ENCODE measurements at regions not wholly inside any gene's neighbourhood (a gene's known extent, or its start where the extent isn't known, plus 50 kb on each side); places are given as distances from the start of the nearest gene placed in this dataset.
"Not testable (repeated sequence)": the region's sequence is repeated elsewhere in the genome, so short reads cannot be mapped to it uniquely, and the experiment has no call there.

GRCh38 chr18:34531110-34531509, 179.0 kb upstream of the DTNA start:
- Histone ChIP-seq H3K27ac (no peak overlapping the region), H3K27me3 (ENCODE audit: insufficient read depth in 3 of 3, low read length in 2 of 3) (no peaks in the 10 kb centered on the region), H3K9me3 (no peaks in the 10 kb centered on the region), H3K36me3 (ENCODE audit: insufficient read depth in 1 of 2, low read depth in 1 of 2) (no peaks in the 10 kb centered on the region), H3K4me1 (peaks cover 22% of the 10 kb centered on the region), H3K4me3 (no peak overlapping the region)
- TF ChIP-seq, protein P1, sequence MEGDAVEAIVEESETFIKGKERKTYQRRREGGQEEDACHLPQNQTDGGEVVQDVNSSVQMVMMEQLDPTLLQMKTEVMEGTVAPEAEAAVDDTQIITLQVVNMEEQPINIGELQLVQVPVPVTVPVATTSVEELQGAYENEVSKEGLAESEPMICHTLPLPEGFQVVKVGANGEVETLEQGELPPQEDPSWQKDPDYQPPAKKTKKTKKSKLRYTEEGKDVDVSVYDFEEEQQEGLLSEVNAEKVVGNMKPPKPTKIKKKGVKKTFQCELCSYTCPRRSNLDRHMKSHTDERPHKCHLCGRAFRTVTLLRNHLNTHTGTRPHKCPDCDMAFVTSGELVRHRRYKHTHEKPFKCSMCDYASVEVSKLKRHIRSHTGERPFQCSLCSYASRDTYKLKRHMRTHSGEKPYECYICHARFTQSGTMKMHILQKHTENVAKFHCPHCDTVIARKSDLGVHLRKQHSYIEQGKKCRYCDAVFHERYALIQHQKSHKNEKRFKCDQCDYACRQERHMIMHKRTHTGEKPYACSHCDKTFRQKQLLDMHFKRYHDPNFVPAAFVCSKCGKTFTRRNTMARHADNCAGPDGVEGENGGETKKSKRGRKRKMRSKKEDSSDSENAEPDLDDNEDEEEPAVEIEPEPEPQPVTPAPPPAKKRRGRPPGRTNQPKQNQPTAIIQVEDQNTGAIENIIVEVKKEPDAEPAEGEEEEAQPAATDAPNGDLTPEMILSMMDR (IDR thresholded peaks at IDR 0.05) = no peak
- intact Hi-C loops (cut with DNase I) = no loop called here
- DNase-seq (no peak), ATAC-seq (no peak)
- 73 to 84% (median 80%) methylated on average over 3 of the region's 3 CpGs for WGBS, 3 donors

DNA sequence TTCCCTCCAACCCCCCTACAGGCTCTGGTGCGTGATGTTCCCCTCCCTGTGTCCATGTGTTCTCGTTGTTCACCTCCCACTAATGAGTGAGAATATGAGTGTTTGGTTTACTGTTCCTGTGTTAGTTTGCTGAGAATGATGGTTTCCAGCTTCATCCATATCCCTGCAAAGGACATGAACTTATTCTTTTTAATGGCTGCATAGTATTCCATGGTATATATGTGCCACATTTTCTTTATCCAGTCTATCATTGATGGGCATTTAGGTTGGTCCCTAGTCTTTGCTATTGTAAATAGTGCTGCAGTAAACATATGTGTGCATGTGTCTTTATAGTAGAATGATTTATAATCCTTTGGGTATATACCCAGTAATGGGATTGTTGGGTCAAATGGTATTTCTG, 175.5 kb upstream of the DTNA start:
- peaks cover 11% of the 10 kb centered on the region for H3K4me1 ChIP-seq
- H3K4me3 ChIP-seq; H3K27me3 ChIP-seq (ENCODE audit: insufficient read depth in 3 of 3, low read length in 2 of 3); ATAC-seq; H3K36me3 ChIP-seq (ENCODE audit: insufficient read depth in 1 of 2, low read depth in 1 of 2); DNase-seq; intact Hi-C loops (cut with DNase I); H3K9me3 ChIP-seq; H3K27ac ChIP-seq: not testable (repeated sequence)
- whole genome bisulfite sequencing, 3 donors = 94 to 100% (median 99%) methylated on average over 2 of the region's 2 CpGs

DNA sequence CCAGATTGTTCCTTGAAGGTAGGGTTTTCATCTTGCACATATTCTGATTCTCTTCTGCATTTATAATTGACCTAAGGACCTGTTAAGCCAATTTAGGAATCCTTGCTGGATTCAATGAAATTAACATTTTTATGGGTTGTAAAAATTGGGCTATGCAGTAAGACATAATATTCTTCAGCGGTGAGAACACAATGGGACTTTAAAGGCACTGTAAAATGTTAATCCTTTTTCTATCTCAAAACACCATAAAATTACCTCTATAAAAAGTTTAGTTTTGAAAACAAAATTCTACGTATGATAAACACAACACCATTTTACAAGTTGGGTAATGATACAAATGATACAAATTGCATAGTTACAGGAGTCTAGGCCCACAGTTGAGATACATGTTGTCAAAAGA, 169.2 kb upstream of the DTNA start:
- H3K4me1 ChIP-seq = peaks cover 11% of the 10 kb centered on the region
- H3K4me3 ChIP-seq = no peak overlapping the region
- intact Hi-C loops (cut with DNase I) = no loop called here
- H3K9me3 ChIP-seq = no peaks in the 10 kb centered on the region
- WGBS, 3 donors = 96 to 99% (median 96%) methylated on average over 2 of the region's 2 CpGs
- TF ChIP-seq, protein P1 (IDR thresholded peaks at IDR 0.05) = no peak
- ATAC-seq (no peak), DNase-seq (no peak)
- H3K36me3 ChIP-seq (ENCODE audit: insufficient read depth in 1 of 2, low read depth in 1 of 2) = no peaks in the 10 kb centered on the region
- no peak overlapping the region for H3K27ac ChIP-seq
- no peaks in the 10 kb centered on the region for H3K27me3 ChIP-seq (ENCODE audit: insufficient read depth in 3 of 3, low read length in 2 of 3)

- Histone ChIP-seq H3K27me3 (ENCODE audit: insufficient read depth in 3 of 3, low read length in 2 of 3) (no peaks in the 10 kb centered on the region), H3K36me3 (ENCODE audit: insufficient read depth in 1 of 2, low read depth in 1 of 2) (no peaks in the 10 kb centered on the region), H3K9me3 (no peaks in the 10 kb centered on the region), H3K4me3 (no peak overlapping the region), H3K4me1 (peaks cover 4% of the 10 kb centered on the region), H3K27ac (no peak overlapping the region)
- no peak for DNase-seq
- ATAC-seq = no peak
- TF ChIP-seq, protein P1 (IDR thresholded peaks at IDR 0.05) = no peak
- intact Hi-C loops (cut with DNase I) = no loop called here
These were observed 167.5 kb upstream of the DTNA start for GRCh38 chr18:34542625-34543024.

DNA sequence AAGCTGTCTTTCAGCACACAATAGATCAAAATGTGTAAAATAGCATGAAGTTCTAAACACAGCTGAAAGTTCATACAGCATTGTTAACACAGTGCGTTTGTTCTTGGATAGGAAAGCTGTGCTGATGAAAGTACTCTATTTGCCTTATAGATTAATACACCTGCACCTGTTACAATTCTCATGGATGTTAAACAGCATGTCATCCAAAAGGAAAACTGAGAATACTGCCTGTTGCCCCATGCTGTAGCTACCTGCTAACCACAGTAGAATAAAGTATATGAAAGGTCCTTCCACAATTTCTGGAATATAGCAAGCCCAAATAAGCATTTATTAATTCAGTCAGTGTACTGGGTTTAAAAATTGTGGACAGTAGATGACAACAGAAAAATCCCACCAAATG, 166.7 kb upstream of the DTNA start:
- peak in 1 of 4 donors; percentile 19 for ATAC-seq
- TF ChIP-seq, protein P1 (IDR thresholded peaks at IDR 0.05) = no peak
- Histone ChIP-seq H3K4me1 (peaks cover 4% of the 10 kb centered on the region), H3K36me3 (ENCODE audit: insufficient read depth in 1 of 2, low read depth in 1 of 2) (no peaks in the 10 kb centered on the region), H3K4me3 (no peak overlapping the region), H3K27ac (no peak overlapping the region), H3K9me3 (no peaks in the 10 kb centered on the region), H3K27me3 (ENCODE audit: insufficient read depth in 3 of 3, low read length in 2 of 3) (no peaks in the 10 kb centered on the region)
- no peak for DNase-seq
- 28 to 62% (median 29%) methylated on average over 1 of the region's 1 CpG for WGBS, 3 donors
- intact Hi-C loops (cut with DNase I) = no loop called here

All from psoas muscle (tissue), 7 donors.